ENCODE measurements at regions not wholly inside any gene's neighbourhood (a gene's known extent, or its start where the extent isn't known, plus 50 kb on each side); places are given as distances from the start of the nearest gene placed in this dataset.
"Not testable (repeated sequence)": the region's sequence is repeated elsewhere in the genome, so short reads cannot be mapped to it uniquely, and the experiment has no call there.

DNA sequence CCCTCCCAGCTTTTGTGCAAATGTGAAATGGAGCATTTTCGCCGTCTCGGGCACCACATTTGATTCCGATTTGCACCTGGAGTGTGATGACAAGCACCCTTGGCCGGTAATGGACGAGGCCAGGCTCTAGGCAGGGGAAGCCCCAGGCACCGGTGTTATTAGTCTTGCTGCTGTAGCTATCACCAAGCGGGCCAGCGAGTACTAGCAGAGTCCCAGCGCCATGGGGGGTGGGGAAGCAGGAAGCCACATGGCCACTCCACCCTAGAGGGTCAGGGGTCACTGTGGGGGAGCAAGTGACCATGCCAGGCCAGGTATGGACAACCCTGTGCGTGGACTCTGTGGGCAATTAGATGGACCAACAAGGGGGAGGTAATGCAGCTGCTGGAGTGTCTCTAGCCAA is 88.8 kb downstream of the CPZ start:
- H3K27ac ChIP-seq = no peak overlapping the region
- no peak for TF ChIP-seq CTCF (IDR thresholded peaks at IDR 0.05)
- no peak for TF ChIP-seq ZFX (IDR thresholded peaks at IDR 0.05; ENCODE audit: borderline replicate concordance)

DNA sequence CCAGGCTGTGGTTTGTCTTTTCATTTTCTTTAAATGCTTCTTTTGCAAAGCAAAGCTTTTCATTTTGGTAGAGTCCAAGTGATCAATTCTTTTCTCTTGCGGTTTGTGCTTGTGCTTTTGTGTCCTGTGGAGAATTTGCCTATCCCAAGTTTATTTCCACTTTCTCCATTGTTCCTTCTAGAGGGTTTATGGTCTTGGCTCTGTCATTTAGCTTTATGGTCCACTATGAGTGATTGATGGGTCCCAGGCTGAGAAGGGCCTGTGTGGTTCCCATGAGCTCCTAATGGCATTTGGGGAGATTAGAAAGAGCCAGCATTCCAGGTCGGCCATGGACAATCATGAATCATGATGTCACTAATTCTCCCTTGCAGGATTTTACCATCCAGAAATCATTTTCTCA is 86.5 kb downstream of the CPZ start:
- no peak overlapping the region for H3K27ac ChIP-seq
- TF ChIP-seq CTCF (IDR thresholded peaks at IDR 0.05) (no peak), ZFX (IDR thresholded peaks at IDR 0.05; ENCODE audit: borderline replicate concordance) (no peak)

- no peak for TF ChIP-seq CTCF (IDR thresholded peaks at IDR 0.05)
- TF ChIP-seq ZFX (IDR thresholded peaks at IDR 0.05; ENCODE audit: borderline replicate concordance) = no peak
- no peak overlapping the region for H3K27ac ChIP-seq
Observed at GRCh38 chr4:8676676-8677075, 84.1 kb downstream of the CPZ start.

- H3K27ac ChIP-seq = no peak overlapping the region
- TF ChIP-seq CTCF (IDR thresholded peaks at IDR 0.05) (no peak), ZFX (IDR thresholded peaks at IDR 0.05; ENCODE audit: borderline replicate concordance) (no peak)
Observed at GRCh38 chr4:8675906-8676305, 83.3 kb downstream of the CPZ start.

DNA sequence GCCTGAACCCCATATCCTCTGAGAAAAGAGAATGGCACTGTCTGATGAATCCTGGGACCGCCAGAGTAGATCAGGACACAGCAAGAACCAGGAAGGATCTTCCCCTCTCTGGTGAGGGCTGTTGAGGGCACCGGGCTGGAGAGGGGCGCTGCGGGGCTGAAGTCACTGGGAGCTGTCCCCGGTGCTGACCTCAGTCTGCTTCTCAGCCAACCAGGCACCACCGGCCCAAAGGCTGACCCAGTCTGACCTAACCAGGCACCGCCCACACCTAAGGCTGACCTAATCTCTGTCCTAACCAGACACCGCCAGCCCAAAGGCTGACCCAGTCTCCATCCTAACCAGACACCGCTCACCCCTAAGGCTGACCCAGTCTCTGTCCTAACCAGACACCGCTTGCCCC is 82.8 kb downstream of the CPZ start:
- no peak for TF ChIP-seq CTCF (IDR thresholded peaks at IDR 0.05)
- TF ChIP-seq ZFX (IDR thresholded peaks at IDR 0.05; ENCODE audit: borderline replicate concordance) = no peak
- no peak overlapping the region for H3K27ac ChIP-seq

GRCh38 chr4:8674311-8674885 is 81.8 kb downstream of the CPZ start:
- TF ChIP-seq ZFX (IDR thresholded peaks at IDR 0.05; ENCODE audit: borderline replicate concordance) (no peak), CTCF (IDR thresholded peaks at IDR 0.05) (no peak)

GRCh38 chr4:8673106-8673505 is 80.5 kb downstream of the CPZ start:
- not testable (repeated sequence) for H3K27ac ChIP-seq

More at GRCh38 chr4:8674311-8674885, 81.8 kb downstream of the CPZ start:
- no peak overlapping the region for H3K27ac ChIP-seq

- TF ChIP-seq ZFX (IDR thresholded peaks at IDR 0.05; ENCODE audit: borderline replicate concordance) (no peak), CTCF (IDR thresholded peaks at IDR 0.05) (no peak)
- no peak overlapping the region for H3K27ac ChIP-seq
Observed at GRCh38 chr4:8672486-8672885, 79.9 kb downstream of the CPZ start.
